NCI-H1417 treated with DMSO at 0.1 percent for 48 hours (cell line): ENCODE measurements at regions not wholly inside any gene's neighbourhood (a gene's known extent, or its start where the extent isn't known, plus 50 kb on each side); places are given as distances from the start of the nearest gene placed in this dataset.
"Not testable (repeated sequence)": the region's sequence is repeated elsewhere in the genome, so short reads cannot be mapped to it uniquely, and the experiment has no call there.

Experiments
- DNase-seq: peaks from one replicate; lab custom pipeline; 2025; lab: John Stamatoyannopoulos, UW

- no peak for DNase-seq
These were observed 440.1 kb upstream of the NFE2L3 start for GRCh38 chr7:25711940-25712339.

- DNase-seq: no peak
These were observed 439.5 kb upstream of the NFE2L3 start for GRCh38 chr7:25712500-25712899.

DNA sequence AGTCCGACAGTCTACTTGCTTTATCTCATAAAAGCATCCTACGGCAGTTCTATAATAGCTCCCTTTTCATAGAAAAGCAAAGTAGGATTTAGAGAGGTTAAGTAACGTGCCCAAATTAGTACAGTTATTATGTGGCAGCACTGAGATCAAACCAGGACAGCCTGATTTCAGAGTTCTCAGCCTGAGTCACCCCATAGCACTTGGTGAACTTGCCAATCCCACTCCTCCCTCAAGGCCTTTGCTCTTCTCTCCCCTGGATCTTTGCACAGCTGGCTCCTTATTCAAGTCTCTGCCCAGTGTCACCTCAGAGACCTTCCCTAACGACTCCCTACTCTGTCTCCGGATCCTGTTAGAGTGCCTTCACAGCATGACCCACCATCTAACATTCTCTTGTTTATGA lies 438.0 kb upstream of the NFE2L3 start:
- DNase-seq: no peak

- DNase-seq: no peak
These were observed 435.6 kb upstream of the NFE2L3 start for GRCh38 chr7:25716421-25716820.

GRCh38 chr7:25718596-25718995 lies 433.4 kb upstream of the NFE2L3 start:
- no peak for DNase-seq

DNA sequence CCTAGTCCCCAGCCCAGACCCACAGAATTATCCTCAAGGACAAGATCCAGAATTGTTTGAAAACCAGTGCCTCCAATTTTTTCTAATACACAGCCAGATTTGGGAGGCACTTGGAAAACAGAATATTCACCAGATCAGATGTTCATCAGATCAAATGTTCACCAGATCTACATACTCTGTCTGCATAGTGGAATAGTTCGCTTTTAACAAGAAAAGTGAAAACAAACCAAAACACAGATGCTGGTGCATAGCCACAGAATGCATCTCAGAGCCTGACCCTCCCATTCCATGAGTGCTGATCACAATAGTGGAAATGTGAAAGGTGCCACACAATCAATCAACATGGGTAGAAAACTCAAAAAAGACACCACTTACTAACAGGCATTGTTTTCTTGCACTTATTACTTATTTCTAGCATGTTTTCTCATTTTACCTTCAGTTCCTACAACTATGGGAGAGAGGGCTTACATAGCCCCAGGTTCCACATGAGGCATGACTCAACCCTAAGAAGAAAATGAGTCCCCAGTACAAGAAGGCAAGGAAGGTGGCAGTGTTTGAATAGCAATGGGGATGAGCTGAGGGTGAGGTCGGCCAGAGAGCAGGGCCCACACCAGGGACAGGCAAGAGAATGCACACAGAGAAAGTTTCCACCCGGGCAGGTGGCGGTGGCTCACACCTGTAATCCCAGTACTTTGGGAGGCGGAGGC lies 432.7 kb upstream of the NFE2L3 start:
- DNase-seq: no peak

GRCh38 chr7:25720427-25720826 lies 431.6 kb upstream of the NFE2L3 start:
- DNase-seq: no peak

DNA sequence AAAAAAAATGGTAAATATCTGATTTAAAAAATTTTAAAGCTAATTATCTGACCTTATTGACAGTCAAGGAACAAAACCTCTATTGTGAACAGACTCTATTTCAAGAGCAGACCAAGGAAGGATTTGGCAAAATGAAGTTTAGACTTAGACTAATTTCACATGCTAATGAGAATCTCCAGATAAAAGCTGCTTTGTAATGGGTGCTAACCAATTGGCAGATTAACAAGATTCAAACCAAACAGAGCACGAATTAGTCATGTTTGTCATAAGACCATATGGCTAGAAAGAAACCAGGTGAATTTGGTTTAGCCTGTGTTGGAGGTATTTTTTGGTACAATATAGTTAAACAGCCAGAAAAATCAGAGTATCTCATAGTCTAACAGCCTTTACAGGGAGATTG lies 429.1 kb upstream of the NFE2L3 start:
- DNase-seq: no peak

DNA sequence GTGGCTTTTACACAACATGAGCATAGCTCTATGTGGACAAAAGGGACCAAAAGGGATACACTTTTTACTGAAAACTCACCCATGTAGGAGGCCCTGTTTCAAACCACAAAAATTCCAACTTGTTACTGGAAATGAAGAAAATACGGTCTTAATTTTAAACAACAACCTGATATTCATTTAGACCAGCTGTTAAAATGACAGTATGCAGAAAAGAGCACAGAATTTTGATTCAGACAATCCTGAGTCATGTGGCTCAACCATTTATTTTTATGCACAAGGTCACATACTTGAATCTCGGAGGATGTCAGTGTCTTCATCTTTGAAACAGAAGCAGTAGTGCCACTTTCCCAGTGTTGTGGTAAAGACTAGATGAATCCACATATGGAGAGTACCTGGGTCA lies 426.5 kb upstream of the NFE2L3 start:
- DNase-seq: no peak

- DNase-seq: peak; percentile 37
These were observed 425.7 kb upstream of the NFE2L3 start for GRCh38 chr7:25726170-25726780.

DNA sequence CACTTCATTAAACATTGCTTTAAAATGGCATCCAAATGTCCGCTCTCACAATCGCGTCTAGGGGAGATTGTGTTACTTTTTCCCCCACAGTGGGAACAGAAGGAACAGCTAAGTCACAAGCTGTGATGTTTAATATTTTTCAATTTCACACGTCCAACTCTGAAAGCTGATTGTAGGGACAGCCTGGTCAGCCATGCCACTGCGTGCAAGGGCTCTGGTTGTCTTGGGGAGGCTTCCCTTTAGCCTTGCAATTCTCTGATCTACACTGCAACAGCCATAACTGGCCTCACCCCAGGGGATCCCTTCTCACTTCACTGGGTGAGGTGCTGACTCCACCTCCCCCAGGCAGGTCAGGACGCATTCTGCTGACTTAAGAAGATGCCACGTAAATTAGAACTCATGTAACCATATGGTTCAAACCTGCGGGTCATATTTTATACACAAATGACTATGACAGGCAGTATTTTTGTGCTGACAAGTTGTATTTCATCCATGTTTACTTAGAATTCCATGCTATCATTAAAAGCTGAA lies 425.2 kb upstream of the NFE2L3 start:
- peak; percentile 92 for DNase-seq

DNA sequence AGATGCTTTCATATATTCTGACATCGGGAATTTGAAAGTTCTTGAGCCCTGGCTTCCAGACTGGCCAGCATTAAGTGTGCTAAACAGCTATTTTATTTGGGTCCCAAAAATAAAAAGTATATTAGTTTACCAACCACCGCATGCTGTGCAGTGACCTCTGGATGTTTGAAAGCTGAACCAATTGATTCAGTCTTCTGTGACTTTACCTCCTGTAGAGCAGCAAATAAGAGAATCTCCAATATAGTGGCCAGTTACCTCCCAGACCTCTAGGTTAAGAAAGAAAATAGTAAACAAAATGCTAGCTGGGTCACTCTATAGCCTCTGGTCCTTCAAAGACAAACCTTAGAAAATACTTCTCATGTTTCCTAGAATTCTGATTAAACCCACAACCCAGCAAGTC lies 424.6 kb upstream of the NFE2L3 start:
- no peak for DNase-seq

- no peak for DNase-seq
These were observed 424.1 kb upstream of the NFE2L3 start for GRCh38 chr7:25727876-25728275.

- DNase-seq: no peak
These were observed 420.7 kb upstream of the NFE2L3 start for GRCh38 chr7:25731068-25731845.

DNA sequence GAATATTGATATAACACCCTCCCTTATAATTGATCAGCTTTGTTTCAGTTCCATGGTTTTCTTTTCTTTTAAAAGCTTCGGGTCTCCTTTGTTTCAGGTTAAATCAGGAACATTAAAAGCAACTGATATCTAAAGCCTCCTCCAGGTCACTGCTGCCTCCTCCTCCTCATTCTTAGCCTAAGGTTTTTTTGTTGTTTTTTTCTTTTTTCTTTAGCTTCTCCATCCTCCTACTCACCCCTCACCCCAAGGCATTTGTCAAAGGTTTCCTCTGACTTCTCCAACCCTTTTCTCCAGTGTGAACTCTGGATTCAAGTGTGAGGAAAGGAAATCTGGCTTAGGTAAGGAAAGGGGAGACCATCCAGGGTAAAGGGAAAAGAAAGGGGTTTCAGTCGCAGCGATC lies 420.2 kb upstream of the NFE2L3 start:
- DNase-seq: no peak

- DNase-seq: no peak
These were observed 419.2 kb upstream of the NFE2L3 start for GRCh38 chr7:25732766-25733217.

- DNase-seq: no peak
These were observed 416.2 kb upstream of the NFE2L3 start for GRCh38 chr7:25735674-25736242.

GRCh38 chr7:25738528-25738927 lies 413.5 kb upstream of the NFE2L3 start:
- no peak for DNase-seq

- DNase-seq: no peak
These were observed 412.9 kb upstream of the NFE2L3 start for GRCh38 chr7:25739143-25739542.

DNA sequence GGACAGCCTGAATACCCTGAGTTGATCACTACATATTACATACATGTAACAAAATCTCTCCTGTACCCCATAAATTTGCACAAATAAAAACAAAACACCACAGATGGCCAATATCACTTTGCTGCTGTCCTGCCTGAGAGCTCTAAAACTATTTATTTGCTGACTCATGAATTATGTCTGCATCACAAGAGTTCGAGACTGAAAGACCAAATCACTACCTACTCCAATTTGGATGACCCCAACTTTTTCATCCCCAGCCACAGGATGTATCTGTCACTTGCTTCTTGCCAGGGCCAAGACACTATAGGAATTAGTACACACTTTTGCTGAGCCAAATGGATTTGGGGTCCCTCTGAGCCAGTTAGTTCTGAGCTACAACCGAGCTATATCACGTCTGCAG lies 409.7 kb upstream of the NFE2L3 start:
- no peak for DNase-seq

GRCh38 chr7:25743670-25744451 lies 408.1 kb upstream of the NFE2L3 start:
- DNase-seq: not testable (repeated sequence)
